B cell (primary cell): ENCODE measurements at regions not wholly inside any gene's neighbourhood (a gene's known extent, or its start where the extent isn't known, plus 50 kb on each side); places are given as distances from the start of the nearest gene placed in this dataset.

Source experiments
- EZH2 ChIP-seq: IDR thresholded peaks from 2 replicates; pipeline ENCODE4 v1.6.1; 2012; ENCODE audit warnings: borderline replicate concordance, low read depth, mild to moderate bottlenecking, moderate library complexity, low read length; ENCODE audit not compliant: insufficient read depth, poor library complexity, severe bottlenecking
- TF ChIP-seq, protein P1 (sequence below): fragments of 200-600 bp; IDR thresholded peaks from one replicate; pipeline ENCODE4 v1.8.0; 2022; ENCODE audit warnings: antibody characterized with exemption, mild to moderate bottlenecking

- TF ChIP-seq, protein P1, sequence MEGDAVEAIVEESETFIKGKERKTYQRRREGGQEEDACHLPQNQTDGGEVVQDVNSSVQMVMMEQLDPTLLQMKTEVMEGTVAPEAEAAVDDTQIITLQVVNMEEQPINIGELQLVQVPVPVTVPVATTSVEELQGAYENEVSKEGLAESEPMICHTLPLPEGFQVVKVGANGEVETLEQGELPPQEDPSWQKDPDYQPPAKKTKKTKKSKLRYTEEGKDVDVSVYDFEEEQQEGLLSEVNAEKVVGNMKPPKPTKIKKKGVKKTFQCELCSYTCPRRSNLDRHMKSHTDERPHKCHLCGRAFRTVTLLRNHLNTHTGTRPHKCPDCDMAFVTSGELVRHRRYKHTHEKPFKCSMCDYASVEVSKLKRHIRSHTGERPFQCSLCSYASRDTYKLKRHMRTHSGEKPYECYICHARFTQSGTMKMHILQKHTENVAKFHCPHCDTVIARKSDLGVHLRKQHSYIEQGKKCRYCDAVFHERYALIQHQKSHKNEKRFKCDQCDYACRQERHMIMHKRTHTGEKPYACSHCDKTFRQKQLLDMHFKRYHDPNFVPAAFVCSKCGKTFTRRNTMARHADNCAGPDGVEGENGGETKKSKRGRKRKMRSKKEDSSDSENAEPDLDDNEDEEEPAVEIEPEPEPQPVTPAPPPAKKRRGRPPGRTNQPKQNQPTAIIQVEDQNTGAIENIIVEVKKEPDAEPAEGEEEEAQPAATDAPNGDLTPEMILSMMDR: no peak
- TF ChIP-seq EZH2: no peak
Observed at GRCh38 chr18:70416496-70416895, 127.7 kb downstream of the SOCS6 start.
